GM13977 (cell line): ENCODE measurements at regions not wholly inside any gene's neighbourhood (a gene's known extent, or its start where the extent isn't known, plus 50 kb on each side); places are given as distances from the start of the nearest gene placed in this dataset.

Source experiments
- DNase-seq: peaks from one replicate; pipeline ENCODE4 v3.0.0; 2012; ENCODE audit warnings: low spot score
- in situ Hi-C: fragments of 300-500 bp; cut with MboI; formaldehyde crosslinking; loops from one replicate; pipeline ENCODE4 v1.12.0; 2022; ENCODE audit warnings: low sequenced_read_pairs, low pct_unique_long_range_greater_than_20kb, mixed read lengths, inconsistent platforms; ENCODE audit not compliant: unreplicated experiment
- TF ChIP-seq, protein P1 (sequence below): IDR thresholded peaks from 2 replicates; pipeline ENCODE4 v1.5.1; 2012; ENCODE audit warnings: mild to moderate bottlenecking, control low read depth; ENCODE audit not compliant: insufficient read depth; ENCODE audit errors: extremely low read depth, missing control alignments

GRCh38 chr17:72432881-72433280 lies 312.1 kb downstream of the SOX9 start:
- in situ Hi-C loops, result no loop called here
- TF ChIP-seq, protein P1, sequence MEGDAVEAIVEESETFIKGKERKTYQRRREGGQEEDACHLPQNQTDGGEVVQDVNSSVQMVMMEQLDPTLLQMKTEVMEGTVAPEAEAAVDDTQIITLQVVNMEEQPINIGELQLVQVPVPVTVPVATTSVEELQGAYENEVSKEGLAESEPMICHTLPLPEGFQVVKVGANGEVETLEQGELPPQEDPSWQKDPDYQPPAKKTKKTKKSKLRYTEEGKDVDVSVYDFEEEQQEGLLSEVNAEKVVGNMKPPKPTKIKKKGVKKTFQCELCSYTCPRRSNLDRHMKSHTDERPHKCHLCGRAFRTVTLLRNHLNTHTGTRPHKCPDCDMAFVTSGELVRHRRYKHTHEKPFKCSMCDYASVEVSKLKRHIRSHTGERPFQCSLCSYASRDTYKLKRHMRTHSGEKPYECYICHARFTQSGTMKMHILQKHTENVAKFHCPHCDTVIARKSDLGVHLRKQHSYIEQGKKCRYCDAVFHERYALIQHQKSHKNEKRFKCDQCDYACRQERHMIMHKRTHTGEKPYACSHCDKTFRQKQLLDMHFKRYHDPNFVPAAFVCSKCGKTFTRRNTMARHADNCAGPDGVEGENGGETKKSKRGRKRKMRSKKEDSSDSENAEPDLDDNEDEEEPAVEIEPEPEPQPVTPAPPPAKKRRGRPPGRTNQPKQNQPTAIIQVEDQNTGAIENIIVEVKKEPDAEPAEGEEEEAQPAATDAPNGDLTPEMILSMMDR, result no peak

GRCh38 chr17:72433797-72434196 lies 313.0 kb downstream of the SOX9 start:
- in situ Hi-C loops, result no loop called here
- no peak for DNase-seq
- TF ChIP-seq, protein P1, result no peak

More at GRCh38 chr17:72432881-72433280, 312.1 kb downstream of the SOX9 start:
- DNase-seq, result no peak

- TF ChIP-seq, protein P1, result no peak
- DNase-seq, result no peak
- in situ Hi-C loops, result no loop called here
Observed at GRCh38 chr17:72434581-72434980, 313.8 kb downstream of the SOX9 start.

GRCh38 chr17:72434991-72435618 lies 314.3 kb downstream of the SOX9 start:
- in situ Hi-C loops, result no loop called here
- TF ChIP-seq, protein P1, result no peak
- DNase-seq, result no peak

GRCh38 chr17:72438783-72439182 lies 318.0 kb downstream of the SOX9 start:
- DNase-seq, result no peak
- in situ Hi-C loops, result no loop called here

GRCh38 chr17:72439893-72440502 lies 319.2 kb downstream of the SOX9 start:
- no peak for DNase-seq
- TF ChIP-seq, protein P1, result no peak
- in situ Hi-C loops, result no loop called here

More at GRCh38 chr17:72438783-72439182, 318.0 kb downstream of the SOX9 start:
- TF ChIP-seq, protein P1, result no peak

- TF ChIP-seq, protein P1, result no peak
- in situ Hi-C loops, result no loop called here
- DNase-seq, result no peak
Observed at GRCh38 chr17:72440961-72441360, 320.1 kb downstream of the SOX9 start.
